22Rv1 (cell line): ENCODE measurements at regions not wholly inside any gene's neighbourhood (a gene's known extent, or its start where the extent isn't known, plus 50 kb on each side); places are given as distances from the start of the nearest gene placed in this dataset.
A peak's percentile ranks its signal among the peaks of the same experiment; 100 is the strongest.

Experiments
- H3K27ac ChIP-seq: fragments of 450-650 bp; 2 replicates; pipeline ENCODE4 v1.5.1; 2017
- ZFX ChIP-seq: fragments of 450-650 bp; IDR thresholded peaks from 2 replicates; pipeline ENCODE4 v1.6.1; 2017; ENCODE audit warnings: antibody characterized with exemption, borderline replicate concordance
- TF ChIP-seq, protein P1 (sequence below): fragments of 450-650 bp; IDR thresholded peaks from 2 replicates; pipeline ENCODE4 v1.5.1; 2017; ENCODE audit warnings: mild to moderate bottlenecking

DNA sequence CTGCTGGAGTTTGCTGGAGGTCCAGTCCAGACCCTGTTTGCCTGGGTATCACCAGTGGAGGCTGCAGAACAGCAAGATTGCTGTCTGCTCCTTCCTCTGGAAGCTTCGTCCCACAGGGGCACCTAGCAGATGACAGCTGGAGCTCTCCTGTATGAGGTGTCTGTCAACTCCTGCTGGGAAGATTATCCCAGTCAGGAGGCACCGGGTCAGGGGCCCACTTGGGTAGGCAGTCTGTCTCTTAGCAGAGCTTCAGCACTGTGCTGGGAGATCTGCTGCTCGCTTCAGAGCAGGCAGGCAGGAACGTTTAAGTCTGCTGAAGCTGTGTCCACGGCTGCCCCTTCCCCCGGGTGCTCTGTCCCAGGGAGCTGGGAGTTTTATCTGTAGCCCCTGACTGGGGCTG, 96.8 kb upstream of the SLC35F1 start:
- no peak for TF ChIP-seq ZFX
- TF ChIP-seq, protein P1, sequence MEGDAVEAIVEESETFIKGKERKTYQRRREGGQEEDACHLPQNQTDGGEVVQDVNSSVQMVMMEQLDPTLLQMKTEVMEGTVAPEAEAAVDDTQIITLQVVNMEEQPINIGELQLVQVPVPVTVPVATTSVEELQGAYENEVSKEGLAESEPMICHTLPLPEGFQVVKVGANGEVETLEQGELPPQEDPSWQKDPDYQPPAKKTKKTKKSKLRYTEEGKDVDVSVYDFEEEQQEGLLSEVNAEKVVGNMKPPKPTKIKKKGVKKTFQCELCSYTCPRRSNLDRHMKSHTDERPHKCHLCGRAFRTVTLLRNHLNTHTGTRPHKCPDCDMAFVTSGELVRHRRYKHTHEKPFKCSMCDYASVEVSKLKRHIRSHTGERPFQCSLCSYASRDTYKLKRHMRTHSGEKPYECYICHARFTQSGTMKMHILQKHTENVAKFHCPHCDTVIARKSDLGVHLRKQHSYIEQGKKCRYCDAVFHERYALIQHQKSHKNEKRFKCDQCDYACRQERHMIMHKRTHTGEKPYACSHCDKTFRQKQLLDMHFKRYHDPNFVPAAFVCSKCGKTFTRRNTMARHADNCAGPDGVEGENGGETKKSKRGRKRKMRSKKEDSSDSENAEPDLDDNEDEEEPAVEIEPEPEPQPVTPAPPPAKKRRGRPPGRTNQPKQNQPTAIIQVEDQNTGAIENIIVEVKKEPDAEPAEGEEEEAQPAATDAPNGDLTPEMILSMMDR = no peak
- H3K27ac ChIP-seq = no peak overlapping the region

DNA sequence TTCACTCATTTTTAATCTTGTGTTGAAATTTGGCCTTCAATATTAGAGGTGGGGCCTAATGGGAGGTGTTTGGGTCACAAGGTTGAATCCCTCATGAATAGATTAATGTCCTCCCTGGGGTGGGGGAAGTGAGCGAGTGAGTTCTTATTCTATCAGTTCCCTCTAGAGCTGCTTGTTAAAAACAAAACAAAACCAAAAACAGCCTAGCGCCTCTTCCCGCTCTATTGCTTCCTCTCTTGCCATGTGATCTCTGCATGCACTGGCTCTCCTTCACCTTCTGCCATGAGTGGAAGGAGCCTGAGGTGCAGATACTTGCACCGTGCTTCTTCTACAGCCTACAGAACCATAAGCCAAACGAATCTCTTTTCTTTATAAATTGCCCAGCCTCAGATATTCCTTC, 89.6 kb upstream of the SLC35F1 start:
- TF ChIP-seq, protein P1 = no peak
- TF ChIP-seq ZFX = no peak
- no peak overlapping the region for H3K27ac ChIP-seq

DNA sequence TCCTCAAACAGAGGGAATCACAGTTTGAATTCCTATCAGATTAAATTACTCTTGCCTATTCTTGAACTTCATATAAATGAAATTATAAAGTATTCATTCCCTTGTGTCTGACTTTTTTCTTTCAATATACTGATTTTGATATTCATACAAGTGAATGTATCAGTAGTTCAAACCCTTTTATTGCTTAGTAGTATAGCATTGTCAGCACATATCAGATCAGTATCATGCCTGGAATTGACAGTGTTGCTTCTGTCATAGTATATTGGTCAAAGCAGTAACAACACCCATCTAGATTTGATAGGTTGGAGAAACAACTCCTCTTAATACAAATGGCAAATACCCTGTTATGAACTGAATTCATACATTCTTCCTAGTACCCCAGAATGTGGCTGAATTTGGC, 89.1 kb upstream of the SLC35F1 start:
- no peak overlapping the region for H3K27ac ChIP-seq
- no peak for TF ChIP-seq ZFX
- TF ChIP-seq, protein P1 = no peak

DNA sequence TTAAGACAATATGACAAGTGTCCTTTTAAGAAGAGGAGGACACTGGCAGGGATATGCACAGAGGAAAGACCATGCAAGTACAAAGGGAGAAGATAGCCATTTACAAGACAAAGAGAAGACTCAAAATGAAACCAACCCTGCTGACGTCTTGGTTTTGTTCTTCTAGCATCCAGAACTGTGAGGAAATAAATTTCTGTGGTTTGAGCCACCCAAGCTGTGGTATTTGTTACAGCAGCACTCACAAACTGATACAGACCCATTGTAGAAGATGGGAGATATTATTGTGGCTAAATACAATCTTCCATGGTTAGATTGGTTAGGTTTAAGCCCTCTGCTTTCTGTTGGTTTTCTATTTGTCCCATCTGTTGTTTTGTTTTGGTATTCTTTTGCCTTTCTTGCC, 88.6 kb upstream of the SLC35F1 start:
- no peak overlapping the region for H3K27ac ChIP-seq
- TF ChIP-seq, protein P1 = no peak
- no peak for TF ChIP-seq ZFX

DNA sequence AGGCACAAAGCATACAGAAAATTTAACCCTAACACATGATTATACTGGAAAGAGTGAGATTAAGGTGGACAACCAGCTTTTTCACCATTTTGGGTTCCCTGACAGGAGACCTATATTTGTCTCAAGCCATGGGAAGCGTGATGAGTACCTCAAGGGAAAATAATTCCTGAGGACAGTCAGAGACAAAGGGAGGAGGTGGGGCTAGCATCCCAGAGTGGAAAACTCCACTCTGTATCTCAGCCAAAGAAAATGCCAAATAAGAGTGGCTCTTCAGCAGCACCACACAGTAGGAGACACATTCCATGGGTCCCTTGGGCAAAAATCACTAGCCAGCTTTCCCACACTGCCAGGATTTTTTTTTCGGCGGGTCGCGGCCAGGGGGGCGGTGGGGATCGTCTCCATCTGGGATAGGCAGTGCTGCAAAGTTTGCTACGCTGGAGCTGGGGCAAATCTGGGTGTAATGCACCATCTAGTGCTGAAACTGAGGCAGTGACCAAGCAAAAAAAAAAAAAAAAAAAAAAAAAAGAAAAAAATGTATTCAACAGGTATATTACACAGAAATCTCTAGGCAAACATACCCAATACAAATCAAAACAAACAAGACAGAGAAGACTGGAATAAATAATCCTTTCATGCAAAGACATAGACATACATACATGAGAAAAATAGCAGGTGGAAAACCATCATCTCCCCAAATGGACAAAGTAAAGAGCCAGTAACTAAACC, 77.3 kb upstream of the SLC35F1 start:
- no peak overlapping the region for H3K27ac ChIP-seq
- TF ChIP-seq ZFX = no peak
- TF ChIP-seq, protein P1 = peak; percentile 66

DNA sequence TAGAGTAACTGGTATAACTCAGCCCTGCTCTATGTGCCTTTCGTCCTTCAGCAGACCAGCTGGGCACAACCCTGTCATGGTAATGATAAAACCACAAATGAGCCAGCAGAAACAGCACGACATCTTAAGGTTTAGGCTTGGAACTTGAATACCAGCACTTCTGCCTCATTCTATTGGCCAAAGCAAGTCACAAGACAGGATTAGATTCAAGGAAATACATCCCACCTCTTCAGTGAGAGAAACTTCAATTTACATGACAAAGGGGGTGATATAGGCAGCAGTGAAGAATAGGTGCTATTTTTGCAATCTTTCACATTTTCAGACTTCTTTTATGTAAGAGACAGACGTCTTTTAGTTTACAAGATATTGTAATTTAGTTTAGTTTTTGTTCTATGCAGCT, 69.8 kb upstream of the SLC35F1 start:
- no peak overlapping the region for H3K27ac ChIP-seq
- TF ChIP-seq ZFX = no peak

DNA sequence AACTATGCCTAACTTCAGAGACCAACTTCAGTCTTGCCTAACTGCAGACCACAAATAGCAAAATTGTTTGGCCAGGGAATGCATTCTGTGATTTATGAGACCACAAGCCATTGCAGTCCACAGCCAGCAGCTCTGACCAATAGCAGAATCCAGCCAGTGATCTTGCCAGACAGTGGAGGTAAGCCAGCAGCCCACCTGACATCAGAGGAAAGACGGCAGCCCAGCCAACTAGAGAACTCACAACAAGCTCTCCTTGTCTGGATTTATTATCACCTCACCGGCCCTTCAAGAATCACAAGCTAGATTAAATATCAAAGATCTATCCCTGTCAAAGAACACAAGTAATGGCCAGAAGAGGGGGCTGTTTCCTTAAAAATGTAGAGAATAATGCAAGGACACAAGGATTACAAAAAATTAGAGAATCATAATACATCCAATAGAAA, 66.5 kb upstream of the SLC35F1 start:
- no peak for TF ChIP-seq ZFX
- TF ChIP-seq, protein P1 = peak; percentile 66
- H3K27ac ChIP-seq = no peak overlapping the region

DNA sequence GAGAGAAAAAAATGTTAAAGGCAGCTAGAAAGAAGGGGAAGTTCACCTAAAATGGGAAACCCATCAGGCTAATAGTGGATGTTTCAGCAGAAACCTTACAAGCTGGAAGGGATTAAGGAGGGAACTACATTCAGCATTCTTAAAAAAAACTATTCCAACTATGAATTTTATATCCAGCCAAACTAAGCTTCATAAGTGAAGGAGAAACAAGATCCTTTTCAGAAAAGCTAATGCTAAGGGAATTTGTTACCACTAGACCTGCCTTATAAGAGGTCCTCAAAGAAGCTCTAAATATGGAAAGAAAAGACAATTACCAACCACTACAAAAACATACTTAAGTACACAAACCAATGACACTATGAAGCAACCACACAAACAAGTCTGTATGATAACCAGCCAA, 59.2 kb upstream of the SLC35F1 start:
- no peak overlapping the region for H3K27ac ChIP-seq
- TF ChIP-seq ZFX = no peak
- TF ChIP-seq, protein P1 = no peak
